ENCODE measurements at regions not wholly inside any gene's neighbourhood (a gene's known extent, or its start where the extent isn't known, plus 50 kb on each side); places are given as distances from the start of the nearest gene placed in this dataset.
A peak's percentile ranks its signal among the peaks of the same experiment; 100 is the strongest.

- DNase-seq: peak; percentile 52 to 65
- Histone ChIP-seq H3K27me3 (no peaks in the 10 kb centered on the region), H3K4me1 (peaks cover 0 to 4% of the 10 kb centered on the region in 2 donors), H3K4me3 (replicated peaks in 1 of 3) (no peak overlapping the region), H3K9me3 (no peaks in the 10 kb centered on the region), H3K27ac (no peak overlapping the region), H3K36me3 (no peaks in the 10 kb centered on the region)
- no peak for TF ChIP-seq POLR2A (IDR thresholded peaks at IDR 0.05)
- TF ChIP-seq, protein P1, sequence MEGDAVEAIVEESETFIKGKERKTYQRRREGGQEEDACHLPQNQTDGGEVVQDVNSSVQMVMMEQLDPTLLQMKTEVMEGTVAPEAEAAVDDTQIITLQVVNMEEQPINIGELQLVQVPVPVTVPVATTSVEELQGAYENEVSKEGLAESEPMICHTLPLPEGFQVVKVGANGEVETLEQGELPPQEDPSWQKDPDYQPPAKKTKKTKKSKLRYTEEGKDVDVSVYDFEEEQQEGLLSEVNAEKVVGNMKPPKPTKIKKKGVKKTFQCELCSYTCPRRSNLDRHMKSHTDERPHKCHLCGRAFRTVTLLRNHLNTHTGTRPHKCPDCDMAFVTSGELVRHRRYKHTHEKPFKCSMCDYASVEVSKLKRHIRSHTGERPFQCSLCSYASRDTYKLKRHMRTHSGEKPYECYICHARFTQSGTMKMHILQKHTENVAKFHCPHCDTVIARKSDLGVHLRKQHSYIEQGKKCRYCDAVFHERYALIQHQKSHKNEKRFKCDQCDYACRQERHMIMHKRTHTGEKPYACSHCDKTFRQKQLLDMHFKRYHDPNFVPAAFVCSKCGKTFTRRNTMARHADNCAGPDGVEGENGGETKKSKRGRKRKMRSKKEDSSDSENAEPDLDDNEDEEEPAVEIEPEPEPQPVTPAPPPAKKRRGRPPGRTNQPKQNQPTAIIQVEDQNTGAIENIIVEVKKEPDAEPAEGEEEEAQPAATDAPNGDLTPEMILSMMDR (IDR thresholded peaks at IDR 0.05): no peak
- 36 to 39% methylated on average over 3 of the region's 3 CpGs for WGBS, 2 donors
- intact Hi-C loops (cut with DNase I): no loop called here
Measured at GRCh38 chr7:108637049-108637621, 67.5 kb downstream of the DNAJB9 start.

GRCh38 chr7:108642126-108642525, 72.5 kb downstream of the DNAJB9 start:
- no peak overlapping the region for H3K4me3 ChIP-seq (replicated peaks in 1 of 3)
- no peaks in the 10 kb centered on the region for H3K27me3 ChIP-seq
- H3K4me1 ChIP-seq: peaks cover 0 to 3% of the 10 kb centered on the region in 2 donors
- no peaks in the 10 kb centered on the region for H3K9me3 ChIP-seq
- intact Hi-C loops (cut with DNase I): no loop called here
- WGBS, 2 donors: 72 to 80% methylated on average over 1 of the region's 1 CpG
- DNase-seq: no peak
- no peaks in the 10 kb centered on the region for H3K36me3 ChIP-seq
- no peak overlapping the region for H3K27ac ChIP-seq
- TF ChIP-seq POLR2A (IDR thresholded peaks at IDR 0.05): no peak
- TF ChIP-seq, protein P1 (IDR thresholded peaks at IDR 0.05): no peak

GRCh38 chr7:108643136-108643535, 73.5 kb downstream of the DNAJB9 start:
- DNase-seq: no peak
- H3K4me3 ChIP-seq (replicated peaks in 1 of 3): no peak overlapping the region
- no peaks in the 10 kb centered on the region for H3K27me3 ChIP-seq
- TF ChIP-seq POLR2A (IDR thresholded peaks at IDR 0.05): no peak
- TF ChIP-seq, protein P1 (IDR thresholded peaks at IDR 0.05): no peak
- no peaks in the 10 kb centered on the region for H3K4me1 ChIP-seq
- H3K36me3 ChIP-seq: no peaks in the 10 kb centered on the region
- 89 to 92% methylated on average over 5 of the region's 5 CpGs for WGBS, 2 donors
- no peak overlapping the region for H3K27ac ChIP-seq
- intact Hi-C loops (cut with DNase I): no loop called here
- no peaks in the 10 kb centered on the region for H3K9me3 ChIP-seq

DNA sequence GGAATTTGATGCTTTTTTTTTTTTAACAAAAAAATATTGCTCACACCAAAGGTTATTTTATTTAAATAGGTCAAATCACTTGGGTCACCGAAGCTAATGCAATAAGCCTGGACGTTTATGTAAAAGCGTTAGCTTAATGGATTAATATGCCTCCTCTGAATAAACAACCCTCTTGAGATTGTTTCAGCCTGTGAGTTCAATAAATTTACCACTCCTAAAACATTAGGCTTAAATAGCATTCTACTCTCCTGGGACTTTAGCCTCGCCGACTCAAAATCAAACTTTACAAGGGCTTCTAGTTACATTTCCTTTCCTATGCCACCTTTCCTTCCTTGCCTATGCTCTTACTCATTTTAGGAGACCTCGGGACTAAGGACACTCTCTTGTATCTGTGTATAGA, 79.3 kb downstream of the DNAJB9 start:
- no peaks in the 10 kb centered on the region for H3K27me3 ChIP-seq
- H3K27ac ChIP-seq: no peak overlapping the region
- intact Hi-C loops (cut with DNase I): no loop called here
- peaks cover 0 to 10% of the 10 kb centered on the region in 2 donors for H3K4me1 ChIP-seq
- no peaks in the 10 kb centered on the region for H3K36me3 ChIP-seq
- no peak overlapping the region for H3K4me3 ChIP-seq (replicated peaks in 1 of 3)
- 64 to 74% methylated on average over 6 of the region's 6 CpGs for WGBS, 2 donors
- DNase-seq: no peak
- no peaks in the 10 kb centered on the region for H3K9me3 ChIP-seq
- no peak for TF ChIP-seq POLR2A (IDR thresholded peaks at IDR 0.05)
- TF ChIP-seq, protein P1 (IDR thresholded peaks at IDR 0.05): no peak

DNA sequence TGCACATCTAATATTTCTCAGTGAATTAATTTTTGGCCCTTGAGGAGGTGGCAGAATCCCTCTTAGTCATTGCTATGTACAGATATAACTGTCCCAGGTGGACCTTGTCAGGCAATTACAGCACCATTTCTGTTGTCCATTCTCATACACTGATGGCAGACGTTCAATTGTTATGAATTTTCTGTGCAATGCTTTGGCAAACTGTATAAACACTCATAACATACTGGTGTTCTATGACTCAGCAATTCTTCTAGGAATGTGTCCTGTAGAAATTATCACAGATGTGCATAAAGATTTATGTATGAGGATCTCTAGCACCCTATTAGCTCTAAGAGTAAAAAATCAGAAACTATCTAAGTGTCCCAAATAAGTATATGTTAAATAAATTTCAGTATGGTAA, 80.8 kb downstream of the DNAJB9 start:
- Histone ChIP-seq H3K4me1 (peaks cover 0 to 10% of the 10 kb centered on the region in 2 donors), H3K9me3 (no peaks in the 10 kb centered on the region), H3K27ac (no peak overlapping the region), H3K27me3 (no peaks in the 10 kb centered on the region), H3K36me3 (no peaks in the 10 kb centered on the region), H3K4me3 (replicated peaks in 1 of 3) (no peak overlapping the region)
- DNase-seq: no peak
- WGBS, 2 donors: 72 to 74% methylated on average over 1 of the region's 1 CpG
- TF ChIP-seq, protein P1 (IDR thresholded peaks at IDR 0.05): no peak
- TF ChIP-seq POLR2A (IDR thresholded peaks at IDR 0.05): no peak
- intact Hi-C loops (cut with DNase I): no loop called here

Data from thyroid gland (tissue), 4 donors.